H1 (cell line): ENCODE measurements at regions not wholly inside any gene's neighbourhood (a gene's known extent, or its start where the extent isn't known, plus 50 kb on each side); places are given as distances from the start of the nearest gene placed in this dataset.

Experiments used
- CTCF ChIA-PET: fragments of 300-600 bp; sonication (Branson Sonifier 250); formaldehyde crosslinking; loops from one replicate; lab custom pipeline; 2021; ENCODE audit not compliant: partially characterized antibody; lab: Charles Lee
- POLR2A ChIA-PET: fragments of 300-600 bp; sonication (Branson Sonifier 250); formaldehyde crosslinking; loops from one replicate; lab custom pipeline; 2021; ENCODE audit warnings: inconsistent platforms; ENCODE audit not compliant: partially characterized antibody; lab: Charles Lee
- DNase-seq, 2 experiments: peaks; one replicate each; pipeline versions ENCODE4 v3.0.0 to v3.0.0-alpha.2; 2010 to 2022; ENCODE audit warnings: low spot score in 2 of 2, low read depth in 1 of 2, mixed read lengths in 1 of 2
- FAIRE-seq: peaks from 2 replicates; lab custom pipeline; 2011; peaks lifted over from hg19 to GRCh38; lab: Jason Lieb, UNC
- H2AFZ ChIP-seq: 2 replicates; pipeline ENCODE4 v1.8.1; 2012; ENCODE audit warnings: low read length, inconsistent platforms
- H2AK5ac ChIP-seq: 2 replicates; pipeline ENCODE4 v1.6.1; 2013; ENCODE audit warnings: low read depth, low read length
- H2BK120ac ChIP-seq: replicated peaks from 2 replicates; pipeline ENCODE3; 2013; ENCODE audit warnings: low read depth, low read length, inconsistent platforms
- H2BK12ac ChIP-seq: 2 replicates; pipeline ENCODE4 v1.6.1; 2013; ENCODE audit warnings: low read depth, low read length
- H2BK15ac ChIP-seq: 2 replicates; pipeline ENCODE4 v1.6.1; 2013; ENCODE audit warnings: low read length
- H2BK20ac ChIP-seq: 2 replicates; pipeline ENCODE4 v1.6.1; 2013; ENCODE audit warnings: low read length
- H2BK5ac ChIP-seq: 2 replicates; pipeline ENCODE4 v1.6.1; 2013; ENCODE audit warnings: low read depth, low read length
- H3K14ac ChIP-seq: 2 replicates; pipeline ENCODE4 v1.6.1; 2013; ENCODE audit warnings: inconsistent platforms; ENCODE audit not compliant: insufficient read length
- H3K18ac ChIP-seq: 2 replicates; pipeline ENCODE4 v1.6.1; 2013; ENCODE audit warnings: low read length; ENCODE audit errors: extremely low read depth
- H3K23ac ChIP-seq: 2 replicates; pipeline ENCODE4 v1.6.1; 2013; ENCODE audit warnings: inconsistent platforms; ENCODE audit not compliant: insufficient read length
- H3K23me2 ChIP-seq: 2 replicates; pipeline ENCODE4 v1.6.1; 2013; ENCODE audit warnings: low read depth, low read length
- H3K27ac ChIP-seq: 2 replicates; pipeline ENCODE4 v1.6.1; 2011; ENCODE audit warnings: low read depth, low read length, inconsistent platforms
- H3K27me3 ChIP-seq, 4 experiments: replicated peaks in 1 of 4; 1 replicate in 1 of 4; 2 replicates in 3 of 4; pipeline versions ENCODE4 v1.6.1 to v1.8.1; 2011 to 2013; ENCODE audit warnings: low read length in 3 of 4, mild to moderate bottlenecking in 3 of 4, inconsistent platforms in 2 of 4, mixed read lengths in 2 of 4, moderate library complexity in 1 of 4; ENCODE audit not compliant: control insufficient read depth in 3 of 4, insufficient read depth in 3 of 4; ENCODE audit errors: extremely low read depth in 1 of 4
- H3K36me3 ChIP-seq, 4 experiments: 2 replicates each; pipeline versions ENCODE4 v1.6.1 to v1.8.1; 2011 to 2013; ENCODE audit warnings: mild to moderate bottlenecking in 4 of 4, low read length in 3 of 4, moderate library complexity in 2 of 4, control low read depth in 1 of 4, inconsistent platforms in 1 of 4; ENCODE audit not compliant: insufficient read depth in 4 of 4, control insufficient read depth in 2 of 4
- H3K4ac ChIP-seq: replicated peaks from 2 replicates; pipeline ENCODE3; 2013; ENCODE audit warnings: low read length, low read depth, mixed read lengths, inconsistent platforms; ENCODE audit not compliant: insufficient read length
- H3K4me1 ChIP-seq, 4 experiments: replicated peaks in 1 of 4; 1 replicate in 1 of 4; 2 replicates in 3 of 4; pipeline versions ENCODE4 v1.6.1 to v1.8.1; 2011 to 2013; ENCODE audit warnings: low read length in 3 of 4, inconsistent platforms in 2 of 4, mixed read lengths in 1 of 4; ENCODE audit not compliant: insufficient read depth in 4 of 4, control insufficient read depth in 3 of 4
- H3K4me2 ChIP-seq, 2 experiments: 2 replicates each; pipeline versions ENCODE4 v1.6.1 to v1.8.1; 2011 to 2013; ENCODE audit warnings: low read depth in 2 of 2, low read length in 2 of 2, control low read depth in 1 of 2, inconsistent platforms in 1 of 2, mild to moderate bottlenecking in 1 of 2; ENCODE audit not compliant: insufficient read depth in 1 of 2
- H3K4me3 ChIP-seq, 4 experiments: fragments of 200-600, 300-600 bp in 1 of 4; sonication (generic), shearing (Covaris generic), sonication (Bioruptor Twin) in 1 of 4; 2 replicates each; pipeline versions ENCODE4 v1.5.1 to v1.8.1; 2011 to 2016; ENCODE audit warnings: low read length in 4 of 4, low read depth in 3 of 4, control low read depth in 2 of 4, inconsistent platforms in 2 of 4, mild to moderate bottlenecking in 2 of 4, mixed read lengths in 1 of 4, moderate library complexity in 1 of 4; ENCODE audit not compliant: insufficient read depth in 2 of 4; ENCODE audit errors: extremely low read depth in 1 of 4
- H3K56ac ChIP-seq: replicated peaks from 2 replicates; pipeline ENCODE3; 2013; ENCODE audit warnings: low read depth, mild to moderate bottlenecking, mixed read lengths, low read length, inconsistent platforms; ENCODE audit not compliant: insufficient read length
- H3K79me1 ChIP-seq: 2 replicates; pipeline ENCODE4 v1.6.1; 2013; ENCODE audit warnings: low read depth, low read length, control low read depth
- H3K79me2 ChIP-seq, 2 experiments: 2 replicates each; pipeline versions ENCODE4 v1.6.1 to v1.8.1; 2012 to 2013; ENCODE audit warnings: low read length in 2 of 2, mild to moderate bottlenecking in 2 of 2, inconsistent platforms in 1 of 2; ENCODE audit not compliant: insufficient read depth in 2 of 2, control insufficient read depth in 1 of 2
- H3K9ac ChIP-seq, 4 experiments: replicated peaks in 1 of 4; 1 replicate in 1 of 4; 2 replicates in 3 of 4; pipeline versions ENCODE4 v1.6.1 to v1.8.1; 2011 to 2013; ENCODE audit warnings: low read depth in 3 of 4, low read length in 3 of 4, control low read depth in 2 of 4, mild to moderate bottlenecking in 2 of 4, moderate library complexity in 2 of 4, inconsistent platforms in 1 of 4; ENCODE audit errors: extremely low read depth in 1 of 4
- H3K9me3 ChIP-seq, 2 experiments: 2 replicates each; pipeline versions ENCODE4 v1.6.1 to v1.8.1; 2012 to 2013; ENCODE audit warnings: mild to moderate bottlenecking in 2 of 2, moderate library complexity in 2 of 2, control low read depth in 1 of 2, inconsistent platforms in 1 of 2, low read depth in 1 of 2, low read length in 1 of 2, mixed read lengths in 1 of 2; ENCODE audit not compliant: insufficient read depth in 2 of 2
- H4K20me1 ChIP-seq, 2 experiments: replicated peaks in 1 of 2; 2 replicates each; pipeline versions ENCODE3 to v1.8.1; 2011 to 2013; ENCODE audit warnings: inconsistent platforms in 2 of 2, low read length in 2 of 2, mild to moderate bottlenecking in 1 of 2; ENCODE audit not compliant: insufficient read depth in 2 of 2, control insufficient read depth in 1 of 2
- H4K5ac ChIP-seq: 2 replicates; pipeline ENCODE4 v1.6.1; 2013; ENCODE audit warnings: low read length, low read depth, mixed read lengths, inconsistent platforms; ENCODE audit not compliant: insufficient read length
- H4K8ac ChIP-seq: 2 replicates; pipeline ENCODE4 v1.8.0; 2013; ENCODE audit warnings: mild to moderate bottlenecking, moderate library complexity, low read length, inconsistent platforms; ENCODE audit not compliant: insufficient read depth; ENCODE audit errors: extremely low read depth
- H4K91ac ChIP-seq: replicated peaks from 2 replicates; pipeline ENCODE3; 2013; ENCODE audit warnings: low read length, mixed read lengths, inconsistent platforms; ENCODE audit not compliant: insufficient read length
- BACH1 ChIP-seq: IDR thresholded peaks from 2 replicates; pipeline ENCODE4 v1.6.1; 2012; ENCODE audit warnings: low read length, improper control_type of control experiment
- CTBP2 ChIP-seq: IDR thresholded peaks from 2 replicates; pipeline ENCODE4 v1.7.0; 2011; ENCODE audit warnings: borderline replicate concordance, mild to moderate bottlenecking, moderate library complexity, mixed read lengths, low read length; ENCODE audit not compliant: insufficient read depth, insufficient read length
- WGBS, 2 experiments: shearing (Covaris generic) in 1 of 2; methylation state at CpG; one replicate each; pipeline versions ENCODE4 v1.1.6 to v1.1.7; 2013 to 2015; ENCODE audit warnings: low lambda C conversion rate in 2 of 2, mixed read lengths in 2 of 2, inconsistent platforms in 1 of 2, low coverage in 1 of 2, missing lambda C conversion rate in 1 of 2; ENCODE audit not compliant: insufficient replicate concordance in 2 of 2, insufficient coverage in 1 of 2, insufficient read length in 1 of 2; ENCODE audit errors: extremely low coverage in 1 of 2, missing lambda C conversion rate in 1 of 2; 5-methylcytosine and 5-hydroxymethylcytosine counted together
- TF ChIP-seq, protein P1 (sequence below), 3 experiments: IDR thresholded peaks; 1 replicate in 2 of 3; 2 replicates in 1 of 3; pipeline versions ENCODE4 v1.5.1 to v1.6.1; 2011; ENCODE audit warnings: low read length in 3 of 3, mild to moderate bottlenecking in 3 of 3, inconsistent platforms in 2 of 3, low read depth in 1 of 3, moderate library complexity in 1 of 3; ENCODE audit not compliant: insufficient read depth in 1 of 3; ENCODE audit errors: control extremely low read depth in 1 of 3

DNA sequence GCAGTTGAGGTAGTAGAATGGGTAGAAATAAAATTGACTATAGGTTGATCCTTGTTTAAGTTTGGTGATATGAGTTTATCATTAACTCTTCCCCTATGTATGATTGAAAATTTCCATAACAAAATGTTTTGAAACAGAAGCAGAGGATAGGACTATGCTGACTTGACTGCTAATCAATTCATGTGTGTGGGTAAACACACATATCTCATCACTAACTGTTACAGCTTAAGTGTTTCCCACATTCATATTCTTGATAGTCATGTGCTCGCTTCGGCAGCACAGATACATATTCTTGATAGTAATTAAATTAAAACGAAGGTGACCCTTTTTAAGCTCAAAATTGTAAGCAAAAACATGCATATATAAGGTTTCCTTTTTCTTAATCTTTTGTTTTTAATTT lies 68.2 kb upstream of the SAMSN1 start:
- H2AK5ac ChIP-seq = no peak overlapping the region
- H3K27me3 ChIP-seq = no peaks in the 10 kb centered on the region
- no peak overlapping the region for H3K14ac ChIP-seq
- no peaks in the 10 kb centered on the region for H4K20me1 ChIP-seq
- H4K5ac ChIP-seq = peak overlapping the region; percentile 51
- peak overlapping the region; percentile 37; the same call in 1 of the 2 replicates for H2BK20ac ChIP-seq
- peaks cover 0 to 8% (median 0%) of the 10 kb centered on the region in 4 experiments; a peak in 1 of 8 replicates for H3K36me3 ChIP-seq
- H3K18ac ChIP-seq = peak overlapping the region; percentile 19; the same call in 1 of the 2 replicates
- H3K9me3 ChIP-seq = peaks cover 0 to 3% of the 10 kb centered on the region in 2 experiments; a peak in 1 of 4 replicates
- H4K91ac ChIP-seq = peak overlapping the region; percentile 44
- no peak overlapping the region for H3K4ac ChIP-seq
- H3K23ac ChIP-seq = no peak overlapping the region
- peak overlapping the region; percentile 92 for H2BK120ac ChIP-seq
- CTCF ChIA-PET = no interaction called here
- no peak overlapping the region for H2BK15ac ChIP-seq
- no peaks in the 10 kb centered on the region for H3K79me2 ChIP-seq
- H3K79me1 ChIP-seq = no peaks in the 10 kb centered on the region
- H3K4me1 ChIP-seq = peaks cover 2 to 35% (median 12%) of the 10 kb centered on the region in 4 experiments
- H3K56ac ChIP-seq = no peak overlapping the region
- DNase-seq = no peak
- no peak overlapping the region for H3K4me2 ChIP-seq
- H2BK12ac ChIP-seq = no peak overlapping the region; the same call in 1 of the 2 replicates
- H3K9ac ChIP-seq = no peak overlapping the region
- no peak overlapping the region for H2AFZ ChIP-seq
- FAIRE-seq = no peak
- POLR2A ChIA-PET = interaction anchor here (0.7 kb wide), 1 partner anchor 232 kb away, joined by 3 read pairs; no protein-coding TSS in a partner anchor
- 61% methylated on average over 3 of the region's 3 CpGs; no CpG with 5 or more reads in 1 of the 2 experiments for WGBS, 2 experiments
- no peak overlapping the region for H3K27ac ChIP-seq
- no peak overlapping the region; a peak in 1 of 8 replicates for H3K4me3 ChIP-seq
- H4K8ac ChIP-seq = no peak overlapping the region
- H3K23me2 ChIP-seq = no peaks in the 10 kb centered on the region
- peak overlapping the region; percentile 79; the same call in 1 of the 2 replicates for H2BK5ac ChIP-seq
- TF ChIP-seq, protein P1, sequence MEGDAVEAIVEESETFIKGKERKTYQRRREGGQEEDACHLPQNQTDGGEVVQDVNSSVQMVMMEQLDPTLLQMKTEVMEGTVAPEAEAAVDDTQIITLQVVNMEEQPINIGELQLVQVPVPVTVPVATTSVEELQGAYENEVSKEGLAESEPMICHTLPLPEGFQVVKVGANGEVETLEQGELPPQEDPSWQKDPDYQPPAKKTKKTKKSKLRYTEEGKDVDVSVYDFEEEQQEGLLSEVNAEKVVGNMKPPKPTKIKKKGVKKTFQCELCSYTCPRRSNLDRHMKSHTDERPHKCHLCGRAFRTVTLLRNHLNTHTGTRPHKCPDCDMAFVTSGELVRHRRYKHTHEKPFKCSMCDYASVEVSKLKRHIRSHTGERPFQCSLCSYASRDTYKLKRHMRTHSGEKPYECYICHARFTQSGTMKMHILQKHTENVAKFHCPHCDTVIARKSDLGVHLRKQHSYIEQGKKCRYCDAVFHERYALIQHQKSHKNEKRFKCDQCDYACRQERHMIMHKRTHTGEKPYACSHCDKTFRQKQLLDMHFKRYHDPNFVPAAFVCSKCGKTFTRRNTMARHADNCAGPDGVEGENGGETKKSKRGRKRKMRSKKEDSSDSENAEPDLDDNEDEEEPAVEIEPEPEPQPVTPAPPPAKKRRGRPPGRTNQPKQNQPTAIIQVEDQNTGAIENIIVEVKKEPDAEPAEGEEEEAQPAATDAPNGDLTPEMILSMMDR (IDR thresholded peaks at IDR 0.05; ENCODE audit: control extremely low read depth in 1 of 3, insufficient read depth in 1 of 3, low read depth in 1 of 3, low read length in 3 of 3) = no peak
- TF ChIP-seq CTBP2 (no peak), BACH1 (no peak)
